Neural crest cell (in vitro differentiated cells): ENCODE measurements at regions not wholly inside any gene's neighbourhood (a gene's known extent, or its start where the extent isn't known, plus 50 kb on each side); places are given as distances from the start of the nearest gene placed in this dataset.

Source experiments
- DNase-seq: peaks from one replicate; pipeline ENCODE4 v3.0.0; 2021; ENCODE audit warnings: low read depth, mixed read lengths, low spot score
- H3K27ac Mint-ChIP-seq: one replicate; pipeline ENCODE4 v1.8.0; 2021; ENCODE audit warnings: mild to moderate bottlenecking, mixed read lengths; ENCODE audit not compliant: unreplicated experiment
- H3K27me3 Mint-ChIP-seq: 2 replicates; pipeline ENCODE4 v1.8.0; 2021; ENCODE audit warnings: low read depth, mild to moderate bottlenecking, mixed read lengths
- H3K36me3 Mint-ChIP-seq: 2 replicates; pipeline ENCODE4 v1.8.0; 2021; ENCODE audit warnings: low read depth, mild to moderate bottlenecking, mixed read lengths
- H3K4me1 Mint-ChIP-seq: 2 replicates; pipeline ENCODE4 v1.8.0; 2021; ENCODE audit warnings: mixed read lengths
- H3K4me3 Mint-ChIP-seq: one replicate; pipeline ENCODE4 v1.8.0; 2021; ENCODE audit warnings: mild to moderate bottlenecking, mixed read lengths
- H3K9me3 Mint-ChIP-seq: 2 replicates; pipeline ENCODE4 v1.8.0; 2021; ENCODE audit warnings: mixed read lengths
- CTCF ChIP-seq: fragments of 200-600 bp; sonication (generic); conservative IDR thresholded peaks from 2 replicates; pipeline ENCODE4 v1.5.0; 2021; ENCODE audit warnings: antibody characterized with exemption, mild to moderate bottlenecking

GRCh38 chr7:131007439-131008330, 273.7 kb upstream of the KLF14 start:
- Mint-ChIP-seq H3K27ac (no peak overlapping the region), H3K36me3 (no peaks in the 10 kb centered on the region), H3K4me1 (peaks cover 5% of the 10 kb centered on the region), H3K4me3 (no peak overlapping the region), H3K27me3 (no peaks in the 10 kb centered on the region), H3K9me3 (no peaks in the 10 kb centered on the region)
- peak; percentile 73 for TF ChIP-seq CTCF
- peak; percentile 40 for DNase-seq

- no peak overlapping the region for H3K27ac Mint-ChIP-seq
- no peaks in the 10 kb centered on the region for H3K36me3 Mint-ChIP-seq
- H3K9me3 Mint-ChIP-seq = no peaks in the 10 kb centered on the region
- H3K4me3 Mint-ChIP-seq = no peak overlapping the region
- DNase-seq = no peak
- no peak for TF ChIP-seq CTCF
- H3K4me1 Mint-ChIP-seq = peaks cover 5% of the 10 kb centered on the region
- no peaks in the 10 kb centered on the region for H3K27me3 Mint-ChIP-seq
Measured at GRCh38 chr7:131008840-131009711, 275.1 kb upstream of the KLF14 start.

- TF ChIP-seq CTCF = no peak
- H3K36me3 Mint-ChIP-seq = no peaks in the 10 kb centered on the region
- no peaks in the 10 kb centered on the region for H3K27me3 Mint-ChIP-seq
- no peak overlapping the region for H3K4me3 Mint-ChIP-seq
- H3K27ac Mint-ChIP-seq = no peak overlapping the region
- no peak for DNase-seq
- no peaks in the 10 kb centered on the region for H3K9me3 Mint-ChIP-seq
- peaks cover 5% of the 10 kb centered on the region for H3K4me1 Mint-ChIP-seq
Measured at GRCh38 chr7:131010029-131010716, 276.2 kb upstream of the KLF14 start.

GRCh38 chr7:131010717-131011431, 276.9 kb upstream of the KLF14 start:
- H3K36me3 Mint-ChIP-seq = no peaks in the 10 kb centered on the region
- no peak overlapping the region for H3K4me3 Mint-ChIP-seq
- no peaks in the 10 kb centered on the region for H3K9me3 Mint-ChIP-seq
- DNase-seq = no peak
- peaks cover 5% of the 10 kb centered on the region for H3K4me1 Mint-ChIP-seq
- TF ChIP-seq CTCF = no peak
- no peaks in the 10 kb centered on the region for H3K27me3 Mint-ChIP-seq
- no peak overlapping the region for H3K27ac Mint-ChIP-seq

- H3K27ac Mint-ChIP-seq = no peak overlapping the region
Measured at GRCh38 chr7:131011432-131011742, 277.4 kb upstream of the KLF14 start.

More at GRCh38 chr7:131011432-131011742, 277.4 kb upstream of the KLF14 start:
- H3K27me3 Mint-ChIP-seq = no peaks in the 10 kb centered on the region
- peaks cover 5% of the 10 kb centered on the region for H3K4me1 Mint-ChIP-seq
- H3K9me3 Mint-ChIP-seq = no peaks in the 10 kb centered on the region
- TF ChIP-seq CTCF = no peak
- no peak overlapping the region for H3K4me3 Mint-ChIP-seq
- no peak for DNase-seq
- H3K36me3 Mint-ChIP-seq = no peaks in the 10 kb centered on the region
